ENCODE measurements at regions not wholly inside any gene's neighbourhood (a gene's known extent, or its start where the extent isn't known, plus 50 kb on each side); places are given as distances from the start of the nearest gene placed in this dataset.

DNA sequence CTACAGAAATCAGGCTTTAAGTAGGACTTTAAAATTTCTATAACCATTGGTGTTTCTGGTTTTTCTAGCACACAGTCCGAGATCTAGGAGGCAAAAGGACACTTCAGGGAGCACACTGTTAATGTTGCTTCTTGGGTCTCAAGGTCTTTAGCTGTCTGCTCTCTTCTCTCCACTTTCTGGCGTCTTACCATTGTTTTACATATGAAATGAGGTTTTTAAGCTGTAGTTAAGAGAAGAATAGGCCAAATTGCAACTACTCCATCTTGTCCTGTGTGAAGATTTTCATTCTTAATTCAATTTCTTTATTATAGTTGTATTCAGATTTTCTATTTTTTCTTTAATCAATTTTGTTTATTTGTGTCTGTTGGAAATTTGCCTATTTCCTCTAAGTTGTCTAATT is 151.4 kb downstream of the WNT7A start:
- TF ChIP-seq, protein P1, sequence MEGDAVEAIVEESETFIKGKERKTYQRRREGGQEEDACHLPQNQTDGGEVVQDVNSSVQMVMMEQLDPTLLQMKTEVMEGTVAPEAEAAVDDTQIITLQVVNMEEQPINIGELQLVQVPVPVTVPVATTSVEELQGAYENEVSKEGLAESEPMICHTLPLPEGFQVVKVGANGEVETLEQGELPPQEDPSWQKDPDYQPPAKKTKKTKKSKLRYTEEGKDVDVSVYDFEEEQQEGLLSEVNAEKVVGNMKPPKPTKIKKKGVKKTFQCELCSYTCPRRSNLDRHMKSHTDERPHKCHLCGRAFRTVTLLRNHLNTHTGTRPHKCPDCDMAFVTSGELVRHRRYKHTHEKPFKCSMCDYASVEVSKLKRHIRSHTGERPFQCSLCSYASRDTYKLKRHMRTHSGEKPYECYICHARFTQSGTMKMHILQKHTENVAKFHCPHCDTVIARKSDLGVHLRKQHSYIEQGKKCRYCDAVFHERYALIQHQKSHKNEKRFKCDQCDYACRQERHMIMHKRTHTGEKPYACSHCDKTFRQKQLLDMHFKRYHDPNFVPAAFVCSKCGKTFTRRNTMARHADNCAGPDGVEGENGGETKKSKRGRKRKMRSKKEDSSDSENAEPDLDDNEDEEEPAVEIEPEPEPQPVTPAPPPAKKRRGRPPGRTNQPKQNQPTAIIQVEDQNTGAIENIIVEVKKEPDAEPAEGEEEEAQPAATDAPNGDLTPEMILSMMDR (IDR thresholded peaks at IDR 0.05) = no peak
- no peak overlapping the region for H3K27ac ChIP-seq
- no peaks in the 10 kb centered on the region for H3K27me3 ChIP-seq
- no peaks in the 10 kb centered on the region for H3K4me1 ChIP-seq
- no peaks in the 10 kb centered on the region for H3K36me3 ChIP-seq
- peaks cover 0 to 13% of the 10 kb centered on the region in 2 donors for H3K9me3 ChIP-seq
- no peak for DNase-seq (ENCODE audit: low spot score)
- H3K4me3 ChIP-seq = no peak overlapping the region

DNA sequence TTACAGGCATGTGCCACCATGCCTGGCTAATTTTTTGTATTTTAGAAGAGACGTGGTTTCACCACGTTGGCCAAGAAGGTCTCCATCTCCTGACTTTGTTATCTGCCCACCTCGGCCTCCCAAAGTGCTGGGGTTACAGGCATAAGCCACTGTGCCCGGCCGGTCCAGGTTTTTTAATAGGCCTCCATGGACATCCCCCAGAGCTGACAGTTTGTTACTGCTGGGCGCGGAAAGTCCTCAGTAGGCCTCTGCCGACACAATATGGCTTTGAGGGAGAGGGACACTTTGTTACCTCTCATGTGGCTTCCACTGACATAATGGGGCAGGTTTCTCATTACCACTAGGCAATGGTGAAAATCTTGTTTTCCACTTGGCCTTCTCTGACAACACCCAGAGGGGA is 152.0 kb downstream of the WNT7A start:
- Histone ChIP-seq H3K36me3 (no peaks in the 10 kb centered on the region), H3K4me3 (no peak overlapping the region), H3K27ac (no peak overlapping the region), H3K27me3 (no peaks in the 10 kb centered on the region), H3K4me1 (no peaks in the 10 kb centered on the region), H3K9me3 (peaks cover 0 to 13% of the 10 kb centered on the region in 2 donors)
- no peak for DNase-seq (ENCODE audit: low spot score)
- TF ChIP-seq, protein P1 (IDR thresholded peaks at IDR 0.05) = no peak

DNA sequence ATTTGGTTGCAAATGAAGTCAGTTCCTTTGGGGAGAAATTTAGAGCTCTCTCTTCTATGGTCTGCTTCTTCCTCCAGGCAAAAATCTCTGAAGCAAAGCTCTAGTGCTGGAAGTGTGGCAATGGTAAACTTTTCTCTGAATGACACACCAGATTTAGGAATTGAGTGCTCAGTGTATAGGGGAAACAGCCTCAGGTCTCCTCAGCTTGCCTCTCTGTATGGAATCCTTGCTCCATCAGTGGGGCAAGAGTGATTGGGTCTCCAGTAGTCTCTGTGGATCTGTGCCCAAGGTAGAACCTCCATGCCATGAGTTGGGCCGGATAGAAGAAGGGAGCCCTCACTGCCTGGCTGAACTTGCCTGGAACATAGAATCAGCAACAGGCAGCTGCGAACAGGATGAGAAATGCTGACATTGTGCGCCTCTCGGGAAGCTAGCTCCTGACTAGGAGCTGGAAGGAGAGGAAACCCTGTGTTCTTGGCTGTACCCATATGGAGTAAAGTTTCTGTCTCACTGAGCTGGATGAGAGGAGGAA is 156.1 kb downstream of the WNT7A start:
- Histone ChIP-seq H3K9me3 (peaks cover 0 to 22% of the 10 kb centered on the region in 2 donors), H3K4me1 (no peaks in the 10 kb centered on the region), H3K27ac (no peak overlapping the region), H3K36me3 (no peaks in the 10 kb centered on the region), H3K27me3 (no peaks in the 10 kb centered on the region), H3K4me3 (no peak overlapping the region)
- TF ChIP-seq, protein P1 (IDR thresholded peaks at IDR 0.05) = no peak
- no peak for DNase-seq (ENCODE audit: low spot score)

DNA sequence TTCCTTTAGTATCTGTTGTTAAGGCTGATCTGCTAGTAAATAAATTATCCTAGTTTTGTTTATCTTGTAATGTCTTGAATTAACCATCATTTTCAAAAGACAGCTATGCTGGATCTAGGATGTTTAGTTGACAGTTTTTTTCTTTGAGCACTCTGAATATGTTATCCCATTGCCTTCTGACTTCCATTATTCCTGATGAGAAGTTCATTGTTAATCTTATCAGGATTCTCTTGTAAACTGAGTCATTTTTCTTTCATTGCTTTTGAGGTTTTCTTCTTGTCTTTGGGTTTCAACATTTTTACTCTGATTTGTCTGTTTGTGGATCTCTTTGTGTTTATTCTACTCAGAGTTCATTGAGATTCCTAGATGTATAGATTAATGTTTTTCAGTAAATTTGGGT is 157.7 kb downstream of the WNT7A start:
- TF ChIP-seq, protein P1 (IDR thresholded peaks at IDR 0.05) = no peak

DNA sequence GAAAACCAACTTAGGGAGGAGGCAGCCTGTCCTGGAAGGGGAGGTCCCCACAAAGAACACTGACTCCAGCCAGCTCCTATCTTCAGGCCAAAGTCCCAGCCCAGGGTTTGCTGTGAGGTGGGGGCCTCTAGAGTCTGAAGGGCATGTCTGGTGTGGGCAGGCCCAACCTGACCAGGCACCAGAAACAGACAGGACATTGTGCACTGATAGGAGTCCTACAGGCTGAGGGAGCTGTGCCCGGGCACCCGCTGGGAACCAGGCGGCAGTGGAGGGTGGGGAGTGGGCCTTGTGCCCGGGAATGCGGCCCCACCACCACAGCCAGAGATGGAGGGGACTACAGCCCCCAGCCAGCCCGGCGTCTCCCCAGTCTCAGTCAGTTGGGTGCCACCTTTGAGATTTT is 161.4 kb downstream of the WNT7A start:
- Histone ChIP-seq H3K27ac (no peak overlapping the region), H3K36me3 (no peaks in the 10 kb centered on the region), H3K4me1 (no peaks in the 10 kb centered on the region), H3K9me3 (peaks cover 0 to 8% of the 10 kb centered on the region in 2 donors), H3K27me3 (no peaks in the 10 kb centered on the region), H3K4me3 (no peak overlapping the region)
- TF ChIP-seq, protein P1 (IDR thresholded peaks at IDR 0.05) = no peak
- DNase-seq (ENCODE audit: low spot score) = peak; percentile 42

More for the DNA sequence above, 157.7 kb downstream of the WNT7A start:
- Histone ChIP-seq H3K36me3 (no peaks in the 10 kb centered on the region), H3K4me1 (no peaks in the 10 kb centered on the region), H3K27ac (no peak overlapping the region), H3K9me3 (peaks cover 0 to 22% of the 10 kb centered on the region in 2 donors), H3K27me3 (no peaks in the 10 kb centered on the region), H3K4me3 (no peak overlapping the region)
- DNase-seq (ENCODE audit: low spot score) = no peak

DNA sequence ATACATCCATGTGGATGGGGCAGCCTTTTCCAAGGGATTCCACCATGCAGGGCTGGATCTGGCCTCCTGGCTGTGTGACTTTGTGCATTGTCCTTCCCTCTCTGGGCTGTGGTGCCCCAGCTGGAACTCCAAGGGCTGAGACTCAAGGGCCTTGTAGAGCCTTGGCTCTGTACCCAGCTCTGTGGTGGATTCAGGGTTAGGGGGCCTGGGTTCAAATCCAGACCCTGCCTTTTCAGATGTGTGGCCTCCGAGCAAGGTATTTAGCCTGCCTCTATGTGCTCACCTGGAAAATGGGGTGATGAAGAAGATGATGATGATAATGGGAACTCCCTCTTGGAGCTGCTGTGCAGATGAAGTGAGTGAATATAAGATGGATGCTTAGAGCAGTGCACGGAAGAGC is 161.9 kb downstream of the WNT7A start:
- peaks cover 0 to 8% of the 10 kb centered on the region in 2 donors for H3K9me3 ChIP-seq
- H3K4me1 ChIP-seq = no peaks in the 10 kb centered on the region
- TF ChIP-seq, protein P1 (IDR thresholded peaks at IDR 0.05) = no peak
- H3K36me3 ChIP-seq = no peaks in the 10 kb centered on the region
- peak; percentile 55 for DNase-seq (ENCODE audit: low spot score)
- H3K27ac ChIP-seq = no peak overlapping the region
- H3K4me3 ChIP-seq = no peak overlapping the region
- H3K27me3 ChIP-seq = no peaks in the 10 kb centered on the region

All from right atrium auricular region (tissue), 2 donors.